ENCODE measurements at regions not wholly inside any gene's neighbourhood (a gene's known extent, or its start where the extent isn't known, plus 50 kb on each side); places are given as distances from the start of the nearest gene placed in this dataset.

DNA sequence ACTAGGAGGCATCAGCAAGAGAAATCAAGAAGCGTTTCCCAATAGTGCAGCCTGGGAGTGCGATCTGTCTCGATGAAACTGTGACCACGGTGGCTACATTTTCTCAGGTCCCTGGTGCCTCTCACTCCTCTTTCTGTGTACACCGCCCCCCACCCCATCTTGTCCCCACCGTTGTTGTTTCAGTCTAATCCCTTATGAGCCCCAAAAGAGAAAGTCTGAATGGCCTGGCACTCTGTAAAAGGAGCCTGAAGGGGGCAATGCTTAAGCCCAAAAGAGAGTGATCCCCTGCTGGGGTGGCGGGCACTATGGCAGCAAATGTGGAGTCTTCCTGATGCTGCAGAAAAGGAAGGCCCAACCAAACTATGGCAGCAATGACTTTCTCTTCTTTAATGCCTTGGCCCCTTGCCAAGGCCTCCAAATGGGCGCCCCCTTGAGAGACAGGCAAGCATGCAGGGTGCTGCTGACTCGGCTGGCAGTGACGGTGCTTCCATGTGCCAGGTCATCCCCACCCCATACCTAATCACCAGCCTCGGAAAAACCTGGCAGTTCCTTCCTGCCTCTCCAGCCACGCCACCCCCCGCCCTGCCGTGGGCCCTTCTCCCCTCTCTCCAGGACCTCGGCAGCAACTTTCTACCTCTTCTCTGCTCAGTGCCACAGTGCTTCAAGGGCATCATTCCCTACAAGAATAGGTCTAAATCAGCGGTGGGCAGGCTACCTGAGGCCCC is 123.0 kb downstream of the CYP26B1 start:
- CTCF ChIA-PET: no interaction called here

DNA sequence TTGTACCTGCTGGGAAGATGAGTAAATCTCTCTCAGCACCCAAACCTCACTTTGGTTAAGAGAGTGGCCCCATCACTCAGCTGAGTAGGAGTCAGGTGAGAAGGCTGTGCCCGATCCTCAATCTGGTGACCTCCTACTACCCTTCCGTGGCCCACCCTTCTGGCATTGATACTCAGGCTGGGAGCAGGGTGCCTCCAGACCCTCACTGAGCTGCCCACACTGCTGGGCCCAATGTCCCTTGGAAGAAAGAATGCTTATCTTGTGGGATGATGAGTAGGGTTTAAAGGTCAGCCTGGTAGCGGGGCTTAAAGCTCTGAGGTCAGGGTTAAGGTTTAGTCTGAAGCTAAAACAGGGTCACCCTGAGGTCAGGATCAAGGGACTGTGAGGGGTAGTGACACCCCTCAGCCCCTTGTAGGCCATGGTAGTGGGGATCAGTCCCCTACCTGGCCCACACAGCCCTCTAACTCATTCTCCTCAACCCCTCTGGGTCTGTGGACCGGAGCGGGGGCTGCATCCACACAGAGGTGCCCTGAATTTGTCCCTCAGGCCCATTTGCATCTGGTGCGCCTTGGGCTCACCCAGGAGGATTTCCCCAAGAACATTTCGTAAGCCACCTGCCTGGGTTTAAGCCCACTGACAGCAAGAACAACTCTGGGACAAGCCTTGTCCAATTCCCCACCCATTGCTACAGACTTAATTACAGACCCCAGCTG is 123.8 kb downstream of the CYP26B1 start:
- H2AFZ ChIP-seq (ENCODE audit: low read depth): no peak overlapping the region
- no peak overlapping the region for H3K4me3 ChIP-seq (ENCODE audit: low read depth in 2 of 2, low read length in 1 of 2)
- ChIA-PET CTCF (no interaction called here), POLR2A (no interaction called here)
- no peaks in the 10 kb centered on the region for H3K27me3 ChIP-seq (ENCODE audit: insufficient read depth)
- no peak overlapping the region for H3K27ac ChIP-seq (ENCODE audit: low read depth in 2 of 2, low read length in 1 of 2)
- H3K9ac ChIP-seq: no peak overlapping the region
- H3K4me2 ChIP-seq: no peak overlapping the region
- H3K9me3 ChIP-seq: no peaks in the 10 kb centered on the region
- DNase-seq: no peak
- no peaks in the 10 kb centered on the region for H3F3A ChIP-seq (replicated peaks; ENCODE audit: insufficient read depth)
- WGBS (ENCODE audit: low lambda C conversion rate): 80% methylated on average over 5 of the region's 7 CpGs
- H4K20me1 ChIP-seq (ENCODE audit: insufficient read depth): no peaks in the 10 kb centered on the region
- H3K4me1 ChIP-seq (ENCODE audit: control insufficient read depth in 1 of 2, insufficient read depth in 2 of 2, low read depth in 1 of 2, low read length in 1 of 2): no peaks in the 10 kb centered on the region
- H3K79me2 ChIP-seq (ENCODE audit: insufficient read depth): no peaks in the 10 kb centered on the region
- no peaks in the 10 kb centered on the region for H3K9me2 ChIP-seq
- H3K36me3 ChIP-seq (replicated peaks in 1 of 2; ENCODE audit: control insufficient read depth in 1 of 2, insufficient read depth in 2 of 2, low read length in 1 of 2): no peaks in the 10 kb centered on the region
- TF ChIP-seq, protein P1, sequence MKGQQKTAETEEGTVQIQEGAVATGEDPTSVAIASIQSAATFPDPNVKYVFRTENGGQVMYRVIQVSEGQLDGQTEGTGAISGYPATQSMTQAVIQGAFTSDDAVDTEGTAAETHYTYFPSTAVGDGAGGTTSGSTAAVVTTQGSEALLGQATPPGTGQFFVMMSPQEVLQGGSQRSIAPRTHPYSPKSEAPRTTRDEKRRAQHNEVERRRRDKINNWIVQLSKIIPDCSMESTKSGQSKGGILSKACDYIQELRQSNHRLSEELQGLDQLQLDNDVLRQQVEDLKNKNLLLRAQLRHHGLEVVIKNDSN (IDR thresholded peaks at IDR 0.05; ENCODE audit: borderline replicate concordance, low read depth): no peak
- TF ChIP-seq JUND (IDR thresholded peaks at IDR 0.05) (no peak), MXI1 (IDR thresholded peaks at IDR 0.05; ENCODE audit: low read depth, low read length) (no peak), NRF1 (IDR thresholded peaks at IDR 0.05; ENCODE audit: low read depth, low read length) (no peak), MEF2A (IDR thresholded peaks at IDR 0.05; ENCODE audit: borderline replicate concordance, low read depth) (no peak), POLR2AphosphoS5 (IDR thresholded peaks at IDR 0.05; ENCODE audit: low read depth, low read length) (no peak), RAD21 (IDR thresholded peaks at IDR 0.05; ENCODE audit: low read length) (no peak), EP300 (IDR thresholded peaks at IDR 0.05; ENCODE audit: borderline replicate concordance in 1 of 2, low read depth in 1 of 2, low read length in 1 of 2) (no peak), FOXM1 (IDR thresholded peaks at IDR 0.05; ENCODE audit: low read depth) (no peak), EZH2phosphoT487 (IDR thresholded peaks at IDR 0.05; ENCODE audit: borderline replicate concordance, low read depth) (no peak), TAF1 (IDR thresholded peaks at IDR 0.05; ENCODE audit: borderline replicate concordance, low read depth, low read length) (no peak)
- TF ChIP-seq, protein P2, sequence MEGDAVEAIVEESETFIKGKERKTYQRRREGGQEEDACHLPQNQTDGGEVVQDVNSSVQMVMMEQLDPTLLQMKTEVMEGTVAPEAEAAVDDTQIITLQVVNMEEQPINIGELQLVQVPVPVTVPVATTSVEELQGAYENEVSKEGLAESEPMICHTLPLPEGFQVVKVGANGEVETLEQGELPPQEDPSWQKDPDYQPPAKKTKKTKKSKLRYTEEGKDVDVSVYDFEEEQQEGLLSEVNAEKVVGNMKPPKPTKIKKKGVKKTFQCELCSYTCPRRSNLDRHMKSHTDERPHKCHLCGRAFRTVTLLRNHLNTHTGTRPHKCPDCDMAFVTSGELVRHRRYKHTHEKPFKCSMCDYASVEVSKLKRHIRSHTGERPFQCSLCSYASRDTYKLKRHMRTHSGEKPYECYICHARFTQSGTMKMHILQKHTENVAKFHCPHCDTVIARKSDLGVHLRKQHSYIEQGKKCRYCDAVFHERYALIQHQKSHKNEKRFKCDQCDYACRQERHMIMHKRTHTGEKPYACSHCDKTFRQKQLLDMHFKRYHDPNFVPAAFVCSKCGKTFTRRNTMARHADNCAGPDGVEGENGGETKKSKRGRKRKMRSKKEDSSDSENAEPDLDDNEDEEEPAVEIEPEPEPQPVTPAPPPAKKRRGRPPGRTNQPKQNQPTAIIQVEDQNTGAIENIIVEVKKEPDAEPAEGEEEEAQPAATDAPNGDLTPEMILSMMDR (IDR thresholded peaks at IDR 0.05): no peak
- TF ChIP-seq, protein P3, sequence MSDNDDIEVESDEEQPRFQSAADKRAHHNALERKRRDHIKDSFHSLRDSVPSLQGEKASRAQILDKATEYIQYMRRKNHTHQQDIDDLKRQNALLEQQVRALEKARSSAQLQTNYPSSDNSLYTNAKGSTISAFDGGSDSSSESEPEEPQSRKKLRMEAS (IDR thresholded peaks at IDR 0.05; ENCODE audit: low read depth): no peak
- TF ChIP-seq, protein P4, sequence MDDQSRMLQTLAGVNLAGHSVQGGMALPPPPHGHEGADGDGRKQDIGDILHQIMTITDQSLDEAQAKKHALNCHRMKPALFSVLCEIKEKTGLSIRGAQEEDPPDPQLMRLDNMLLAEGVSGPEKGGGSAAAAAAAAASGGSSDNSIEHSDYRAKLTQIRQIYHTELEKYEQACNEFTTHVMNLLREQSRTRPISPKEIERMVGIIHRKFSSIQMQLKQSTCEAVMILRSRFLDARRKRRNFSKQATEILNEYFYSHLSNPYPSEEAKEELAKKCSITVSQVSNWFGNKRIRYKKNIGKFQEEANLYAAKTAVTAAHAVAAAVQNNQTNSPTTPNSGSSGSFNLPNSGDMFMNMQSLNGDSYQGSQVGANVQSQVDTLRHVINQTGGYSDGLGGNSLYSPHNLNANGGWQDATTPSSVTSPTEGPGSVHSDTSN (IDR thresholded peaks at IDR 0.05): no peak
- TF ChIP-seq, protein P5, sequence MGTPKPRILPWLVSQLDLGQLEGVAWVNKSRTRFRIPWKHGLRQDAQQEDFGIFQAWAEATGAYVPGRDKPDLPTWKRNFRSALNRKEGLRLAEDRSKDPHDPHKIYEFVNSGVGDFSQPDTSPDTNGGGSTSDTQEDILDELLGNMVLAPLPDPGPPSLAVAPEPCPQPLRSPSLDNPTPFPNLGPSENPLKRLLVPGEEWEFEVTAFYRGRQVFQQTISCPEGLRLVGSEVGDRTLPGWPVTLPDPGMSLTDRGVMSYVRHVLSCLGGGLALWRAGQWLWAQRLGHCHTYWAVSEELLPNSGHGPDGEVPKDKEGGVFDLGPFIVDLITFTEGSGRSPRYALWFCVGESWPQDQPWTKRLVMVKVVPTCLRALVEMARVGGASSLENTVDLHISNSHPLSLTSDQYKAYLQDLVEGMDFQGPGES (IDR thresholded peaks at IDR 0.05; ENCODE audit: low read depth, low read length): no peak
- TF ChIP-seq, protein P6, sequence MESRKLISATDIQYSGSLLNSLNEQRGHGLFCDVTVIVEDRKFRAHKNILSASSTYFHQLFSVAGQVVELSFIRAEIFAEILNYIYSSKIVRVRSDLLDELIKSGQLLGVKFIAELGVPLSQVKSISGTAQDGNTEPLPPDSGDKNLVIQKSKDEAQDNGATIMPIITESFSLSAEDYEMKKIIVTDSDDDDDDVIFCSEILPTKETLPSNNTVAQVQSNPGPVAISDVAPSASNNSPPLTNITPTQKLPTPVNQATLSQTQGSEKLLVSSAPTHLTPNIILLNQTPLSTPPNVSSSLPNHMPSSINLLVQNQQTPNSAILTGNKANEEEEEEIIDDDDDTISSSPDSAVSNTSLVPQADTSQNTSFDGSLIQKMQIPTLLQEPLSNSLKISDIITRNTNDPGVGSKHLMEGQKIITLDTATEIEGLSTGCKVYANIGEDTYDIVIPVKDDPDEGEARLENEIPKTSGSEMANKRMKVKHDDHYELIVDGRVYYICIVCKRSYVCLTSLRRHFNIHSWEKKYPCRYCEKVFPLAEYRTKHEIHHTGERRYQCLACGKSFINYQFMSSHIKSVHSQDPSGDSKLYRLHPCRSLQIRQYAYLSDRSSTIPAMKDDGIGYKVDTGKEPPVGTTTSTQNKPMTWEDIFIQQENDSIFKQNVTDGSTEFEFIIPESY (IDR thresholded peaks at IDR 0.05; ENCODE audit: borderline replicate concordance, low read depth): no peak

More for the DNA sequence above, 123.0 kb downstream of the CYP26B1 start:
- H3F3A ChIP-seq (replicated peaks; ENCODE audit: insufficient read depth): no peaks in the 10 kb centered on the region
- H3K9me2 ChIP-seq: no peaks in the 10 kb centered on the region
- H3K27me3 ChIP-seq (ENCODE audit: insufficient read depth): no peaks in the 10 kb centered on the region
- no peak overlapping the region for H3K27ac ChIP-seq (ENCODE audit: low read depth in 2 of 2, low read length in 1 of 2)
- no peak overlapping the region for H3K4me3 ChIP-seq (ENCODE audit: low read depth in 2 of 2, low read length in 1 of 2)
- no peaks in the 10 kb centered on the region for H3K9me3 ChIP-seq
- no peak for DNase-seq
- H2AFZ ChIP-seq (ENCODE audit: low read depth): no peak overlapping the region
- H3K79me2 ChIP-seq (ENCODE audit: insufficient read depth): no peaks in the 10 kb centered on the region
- no peak overlapping the region for H3K4me2 ChIP-seq
- WGBS (ENCODE audit: low lambda C conversion rate): 60% methylated on average over 13 of the region's 16 CpGs
- no peaks in the 10 kb centered on the region for H3K36me3 ChIP-seq (replicated peaks in 1 of 2; ENCODE audit: control insufficient read depth in 1 of 2, insufficient read depth in 2 of 2, low read length in 1 of 2)
- no peaks in the 10 kb centered on the region for H3K4me1 ChIP-seq (ENCODE audit: control insufficient read depth in 1 of 2, insufficient read depth in 2 of 2, low read depth in 1 of 2, low read length in 1 of 2)
- H3K9ac ChIP-seq: no peak overlapping the region
- H4K20me1 ChIP-seq (ENCODE audit: insufficient read depth): no peaks in the 10 kb centered on the region
- POLR2A ChIA-PET: no interaction called here
- no peak for TF ChIP-seq POLR2AphosphoS5 (IDR thresholded peaks at IDR 0.05; ENCODE audit: low read depth, low read length)
- TF ChIP-seq, protein P1 (IDR thresholded peaks at IDR 0.05; ENCODE audit: borderline replicate concordance, low read depth): no peak
- no peak for TF ChIP-seq FOXM1 (IDR thresholded peaks at IDR 0.05; ENCODE audit: low read depth)

Measured in SK-N-SH (cell line).